Upper lobe of right lung (tissue), 1 donor: ENCODE measurements at regions not wholly inside any gene's neighbourhood (a gene's known extent, or its start where the extent isn't known, plus 50 kb on each side); places are given as distances from the start of the nearest gene placed in this dataset.

Experiments
- ATAC-seq: fragments of 200-7000 bp; cut with Tn5 transposase; one replicate; pipeline ENCODE4 v1.9.1; 2020; ENCODE audit warnings: mild to moderate bottlenecking, moderate library complexity
- DNase-seq: peaks from one replicate; pipeline ENCODE4 v3.0.0-alpha.2; 2020
- H3K27ac ChIP-seq: fragments of 200-600 bp; one replicate; pipeline ENCODE4 v1.8.0; 2022
- H3K27me3 ChIP-seq: fragments of 200-600 bp; one replicate; pipeline ENCODE4 v1.8.0; 2022; ENCODE audit warnings: mild to moderate bottlenecking
- H3K36me3 ChIP-seq: fragments of 200-600 bp; one replicate; pipeline ENCODE4 v1.8.0; 2022
- H3K4me1 ChIP-seq: fragments of 200-600 bp; one replicate; pipeline ENCODE4 v1.8.0; 2022
- H3K4me3 ChIP-seq: fragments of 200-600 bp; one replicate; pipeline ENCODE4 v1.8.0; 2022; ENCODE audit warnings: mild to moderate bottlenecking
- H3K9me3 ChIP-seq: fragments of 200-600 bp; one replicate; pipeline ENCODE4 v1.8.0; 2022
- CTCF ChIP-seq: fragments of 200-600 bp; IDR thresholded peaks from one replicate; pipeline ENCODE4 v1.8.0; 2022; ENCODE audit warnings: antibody characterized with exemption
- intact Hi-C: fragments of 100-400 bp; cut with DNase I; formaldehyde crosslinking; loops from one replicate; pipeline ENCODE4 v1.11.0; 2022
- donor health status: DM: no; HTN: yes; CAD: no; lungs with severe emphysema.

DNA sequence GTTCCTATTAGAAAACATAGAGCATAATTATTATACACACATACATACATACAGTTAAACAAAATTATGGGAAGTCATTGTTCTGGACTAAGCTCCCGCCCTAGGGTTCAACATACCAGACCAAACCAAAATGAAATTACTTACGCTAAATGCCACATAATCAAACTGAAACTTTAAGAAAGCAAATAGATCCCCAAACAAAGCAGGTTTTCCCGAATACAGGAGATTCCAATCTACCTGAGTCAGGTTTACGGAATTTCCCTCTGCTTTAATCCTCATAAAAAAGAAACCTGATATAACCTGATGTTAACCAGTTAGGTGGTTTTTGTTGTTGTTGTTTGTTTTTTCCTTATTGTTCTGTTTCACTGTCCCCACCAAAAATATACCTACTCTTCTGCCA is 1886.9 kb downstream of the NCAM2 start:
- intact Hi-C loops = no loop called here
- no peak for TF ChIP-seq CTCF
- no peak overlapping the region for H3K4me3 ChIP-seq
- no peaks in the 10 kb centered on the region for H3K9me3 ChIP-seq
- H3K27me3 ChIP-seq = no peaks in the 10 kb centered on the region
- no peaks in the 10 kb centered on the region for H3K36me3 ChIP-seq
- no peak for DNase-seq
- ATAC-seq = no peak
- no peaks in the 10 kb centered on the region for H3K4me1 ChIP-seq
- no peak overlapping the region for H3K27ac ChIP-seq

DNA sequence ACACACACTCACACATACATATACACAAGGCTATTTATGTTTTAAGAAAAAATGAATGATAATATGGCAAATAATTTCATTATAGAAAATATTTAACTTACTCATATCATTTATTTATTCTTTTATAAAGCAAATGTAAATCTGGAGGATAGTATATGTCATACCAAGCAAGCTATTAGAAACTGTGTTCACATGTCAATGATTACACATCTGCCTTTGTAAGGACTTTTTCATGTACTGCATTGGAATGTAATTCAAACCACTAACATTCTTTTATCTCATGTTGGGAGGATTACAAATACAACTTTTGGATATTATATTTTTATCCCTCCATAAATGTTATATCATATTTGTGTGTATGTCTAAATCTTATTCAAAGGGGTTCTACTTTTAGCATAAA is 1887.4 kb downstream of the NCAM2 start:
- Histone ChIP-seq H3K27ac (no peak overlapping the region), H3K27me3 (no peaks in the 10 kb centered on the region), H3K4me1 (no peaks in the 10 kb centered on the region), H3K36me3 (no peaks in the 10 kb centered on the region), H3K9me3 (no peaks in the 10 kb centered on the region), H3K4me3 (no peak overlapping the region)
- no peak for TF ChIP-seq CTCF
- no peak for ATAC-seq
- intact Hi-C loops = no loop called here
- no peak for DNase-seq

DNA sequence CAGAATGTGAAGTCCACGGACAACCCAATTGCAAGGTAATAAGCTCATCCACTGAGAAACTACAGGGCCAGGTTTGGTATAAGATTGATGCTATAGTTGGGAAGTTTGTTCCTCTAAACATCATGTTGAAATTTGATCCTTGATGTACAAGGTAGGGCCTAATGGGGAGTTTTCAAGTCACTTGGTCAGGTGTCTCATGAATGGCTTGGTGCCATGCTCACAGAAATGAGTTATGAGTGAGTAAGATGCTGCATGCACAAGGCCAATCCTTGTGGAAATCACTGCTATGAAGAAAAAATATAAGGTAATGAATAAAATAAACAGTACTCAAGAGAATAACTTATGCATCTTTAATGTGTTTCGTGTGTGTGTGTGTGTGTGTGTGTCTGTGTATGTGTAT is 1891.2 kb downstream of the NCAM2 start:
- Histone ChIP-seq H3K4me3 (no peak overlapping the region), H3K27me3 (no peaks in the 10 kb centered on the region), H3K9me3 (no peaks in the 10 kb centered on the region), H3K27ac (no peak overlapping the region), H3K4me1 (no peaks in the 10 kb centered on the region), H3K36me3 (no peaks in the 10 kb centered on the region)
- ATAC-seq (no peak), DNase-seq (no peak)
- TF ChIP-seq CTCF = no peak
- intact Hi-C loops = no loop called here

DNA sequence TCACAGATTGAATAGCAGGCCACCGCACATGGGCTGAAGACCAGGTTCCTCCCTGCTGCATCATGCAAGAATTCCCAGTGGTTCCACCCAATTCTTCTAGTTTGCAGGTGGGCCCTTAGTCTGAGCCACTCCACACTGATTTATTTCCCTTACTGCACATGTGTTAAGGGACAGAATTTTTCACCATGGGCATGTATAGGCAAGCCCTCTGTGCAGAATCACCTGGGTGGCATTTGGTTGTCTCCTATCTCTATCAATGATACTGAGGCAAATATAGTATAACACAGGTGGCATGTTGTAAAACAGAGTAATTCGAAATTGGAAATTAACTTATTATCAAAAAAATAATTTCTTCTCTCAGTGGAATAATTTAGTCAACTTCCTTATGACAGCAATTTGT is 1892.4 kb downstream of the NCAM2 start:
- H3K36me3 ChIP-seq = no peaks in the 10 kb centered on the region
- ATAC-seq (no peak), DNase-seq (no peak)
- no peak for TF ChIP-seq CTCF
- H3K27me3 ChIP-seq = no peaks in the 10 kb centered on the region
- no peak overlapping the region for H3K27ac ChIP-seq
- H3K9me3 ChIP-seq = no peaks in the 10 kb centered on the region
- no peak overlapping the region for H3K4me3 ChIP-seq
- intact Hi-C loops = no loop called here
- no peaks in the 10 kb centered on the region for H3K4me1 ChIP-seq

- no peak overlapping the region for H3K27ac ChIP-seq
- no peak for ATAC-seq
- no peaks in the 10 kb centered on the region for H3K27me3 ChIP-seq
- TF ChIP-seq CTCF = no peak
- intact Hi-C loops = no loop called here
- no peak overlapping the region for H3K4me3 ChIP-seq
- H3K36me3 ChIP-seq = no peaks in the 10 kb centered on the region
- no peaks in the 10 kb centered on the region for H3K9me3 ChIP-seq
- no peaks in the 10 kb centered on the region for H3K4me1 ChIP-seq
- DNase-seq = no peak
These were observed 1893.8 kb downstream of the NCAM2 start for GRCh38 chr21:22892028-22892427.

GRCh38 chr21:22892740-22893139 is 1894.5 kb downstream of the NCAM2 start:
- intact Hi-C loops = no loop called here
- DNase-seq = no peak
- H3K4me1 ChIP-seq = no peaks in the 10 kb centered on the region
- no peak overlapping the region for H3K4me3 ChIP-seq
- no peak for TF ChIP-seq CTCF
- H3K27ac ChIP-seq = no peak overlapping the region
- no peaks in the 10 kb centered on the region for H3K9me3 ChIP-seq
- ATAC-seq = no peak
- no peaks in the 10 kb centered on the region for H3K27me3 ChIP-seq
- H3K36me3 ChIP-seq = no peaks in the 10 kb centered on the region
